HCT116 (cell line): ENCODE measurements at regions not wholly inside any gene's neighbourhood (a gene's known extent, or its start where the extent isn't known, plus 50 kb on each side); places are given as distances from the start of the nearest gene placed in this dataset.

ENCODE experiments used
- CBX3 ChIP-seq: IDR thresholded peaks from 2 replicates; pipeline ENCODE4 v1.6.1; 2012; ENCODE audit warnings: low read depth
- CTCF ChIP-seq, 3 experiments: fragments of 200-600 bp in 1 of 3; sonication (generic) in 1 of 3; IDR thresholded peaks in 2 of 3; conservative IDR thresholded peaks in 1 of 3; 2 replicates each; pipeline ENCODE4 v1.5.1; 2012 to 2017; ENCODE audit warnings: low read depth in 2 of 3, low read length in 2 of 3, antibody characterized with exemption in 1 of 3, borderline replicate concordance in 1 of 3, control low read depth in 1 of 3, mild to moderate bottlenecking in 1 of 3, mixed read lengths in 1 of 3, mixed run types in 1 of 3, moderate library complexity in 1 of 3; ENCODE audit not compliant: insufficient read depth in 1 of 3
- EZH2 ChIP-seq: fragments of 200-600 bp; sonication (generic); IDR thresholded peaks from 2 replicates; pipeline ENCODE4 v1.6.1; 2017; ENCODE audit warnings: antibody characterized with exemption, mixed run types
- JUND ChIP-seq: IDR thresholded peaks from 2 replicates; pipeline ENCODE4 v1.6.1; 2012
- MAX ChIP-seq: IDR thresholded peaks from 2 replicates; pipeline ENCODE4 v1.6.1; 2012
- REST ChIP-seq: IDR thresholded peaks from 2 replicates; pipeline ENCODE4 v1.6.1; 2012; ENCODE audit warnings: low read depth
- SP1 ChIP-seq: IDR thresholded peaks from 2 replicates; pipeline ENCODE4 v1.6.1; 2012; ENCODE audit warnings: low read depth
- YY1 ChIP-seq: IDR thresholded peaks from 2 replicates; pipeline ENCODE4 v1.6.1; 2011; ENCODE audit warnings: low read length, low read depth, moderate library complexity, mild to moderate bottlenecking; ENCODE audit not compliant: insufficient replicate concordance; ENCODE audit errors: extremely low read depth
- TF ChIP-seq, protein P1 (sequence below): IDR thresholded peaks from 2 replicates; pipeline ENCODE4 v1.6.1; 2012

DNA sequence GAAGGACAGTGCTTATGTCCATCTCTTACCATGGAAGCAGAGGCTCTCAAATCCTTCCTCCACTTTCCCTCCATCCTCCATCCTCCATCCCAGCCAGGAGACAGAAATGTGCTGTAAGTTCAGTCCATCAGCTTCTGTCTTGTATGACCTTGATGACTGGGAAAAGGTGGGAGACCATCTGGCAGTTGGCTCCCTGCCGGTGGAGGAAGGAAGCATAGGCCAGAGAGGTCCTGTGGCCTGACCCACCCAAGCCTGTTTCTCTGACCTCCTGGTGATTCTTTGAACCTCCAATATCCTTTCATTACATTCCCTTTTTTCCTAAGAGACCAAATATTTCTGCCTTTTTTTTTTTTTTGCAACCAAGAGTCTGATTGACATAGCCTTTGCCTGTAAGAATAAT is 215.3 kb downstream of the ABCC12 start:
- TF ChIP-seq MAX: no peak
- TF ChIP-seq EZH2: no peak
- TF ChIP-seq, protein P1, sequence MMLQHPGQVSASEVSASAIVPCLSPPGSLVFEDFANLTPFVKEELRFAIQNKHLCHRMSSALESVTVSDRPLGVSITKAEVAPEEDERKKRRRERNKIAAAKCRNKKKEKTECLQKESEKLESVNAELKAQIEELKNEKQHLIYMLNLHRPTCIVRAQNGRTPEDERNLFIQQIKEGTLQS: no peak
- no peak for TF ChIP-seq CTCF (IDR thresholded peaks at IDR 0.05 in 2 of 3, conservative IDR thresholded peaks at IDR 0.05 in 1 of 3; ENCODE audit: borderline replicate concordance in 1 of 3, insufficient read depth in 1 of 3, low read depth in 2 of 3, low read length in 2 of 3)
- TF ChIP-seq SP1: no peak
- TF ChIP-seq YY1: no peak
- no peak for TF ChIP-seq CBX3
- no peak for TF ChIP-seq JUND
- no peak for TF ChIP-seq REST
